Brain microvascular endothelial cell (primary cell): ENCODE measurements at regions not wholly inside any gene's neighbourhood (a gene's known extent, or its start where the extent isn't known, plus 50 kb on each side); places are given as distances from the start of the nearest gene placed in this dataset.

Experiments used
- DNase-seq: peaks from one replicate; pipeline ENCODE4 v3.0.0-alpha.2; 2020
- H3K27ac ChIP-seq: fragments of 250-450 bp; sonication (Bioruptor Pico); 2 replicates; pipeline ENCODE4 v1.5.1; 2020; ENCODE audit warnings: mild to moderate bottlenecking, moderate library complexity
- H3K27me3 ChIP-seq: fragments of 250-450 bp; sonication (Bioruptor Pico); replicated peaks from 2 replicates; pipeline ENCODE4 v1.5.1; 2020; ENCODE audit warnings: mild to moderate bottlenecking
- H3K36me3 ChIP-seq: fragments of 250-450 bp; sonication (Bioruptor Pico); replicated peaks from 2 replicates; pipeline ENCODE4 v1.5.1; 2020; ENCODE audit warnings: mild to moderate bottlenecking
- H3K4me3 ChIP-seq: 2 replicates; pipeline ENCODE4 v1.5.1; 2011; ENCODE audit warnings: low read depth, mild to moderate bottlenecking, control low read depth, low read length, moderate library complexity
- in situ Hi-C: cut with HindIII; loops from 2 replicates; pipeline ENCODE4 v1.10.0; 2017; ENCODE audit warnings: low sequenced_read_pairs, low pct_ligation_motif_present
- TF ChIP-seq, protein P1 (sequence below): IDR thresholded peaks from 2 replicates; pipeline ENCODE4 v1.5.1; 2011; ENCODE audit warnings: low read depth, mild to moderate bottlenecking, moderate library complexity, low read length, control low read depth, inconsistent platforms; ENCODE audit errors: missing control alignments

DNA sequence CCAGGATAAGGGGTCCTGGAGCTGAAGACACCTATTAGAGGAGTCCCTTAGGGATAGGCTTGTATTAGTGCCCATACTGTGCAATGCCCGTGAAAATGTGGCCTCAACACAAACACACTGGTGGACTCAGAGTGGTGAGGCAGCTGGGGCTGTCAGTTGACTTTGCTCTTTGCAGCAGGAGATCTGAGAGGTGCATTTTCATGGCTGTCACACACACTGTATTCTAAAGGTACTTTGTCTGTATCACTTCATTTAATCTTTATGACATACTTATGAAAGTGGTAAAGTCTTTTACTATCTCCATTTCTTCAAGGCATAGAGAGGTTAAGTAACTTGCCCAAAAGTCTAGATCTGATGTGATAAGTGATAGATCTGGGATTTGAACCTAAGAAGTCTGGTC is 55.1 kb upstream of the GCFC2 start:
- Histone ChIP-seq H3K27me3 (no peaks in the 10 kb centered on the region), H3K4me3 (no peak overlapping the region), H3K27ac (no peak overlapping the region), H3K36me3 (no peaks in the 10 kb centered on the region)
- TF ChIP-seq, protein P1, sequence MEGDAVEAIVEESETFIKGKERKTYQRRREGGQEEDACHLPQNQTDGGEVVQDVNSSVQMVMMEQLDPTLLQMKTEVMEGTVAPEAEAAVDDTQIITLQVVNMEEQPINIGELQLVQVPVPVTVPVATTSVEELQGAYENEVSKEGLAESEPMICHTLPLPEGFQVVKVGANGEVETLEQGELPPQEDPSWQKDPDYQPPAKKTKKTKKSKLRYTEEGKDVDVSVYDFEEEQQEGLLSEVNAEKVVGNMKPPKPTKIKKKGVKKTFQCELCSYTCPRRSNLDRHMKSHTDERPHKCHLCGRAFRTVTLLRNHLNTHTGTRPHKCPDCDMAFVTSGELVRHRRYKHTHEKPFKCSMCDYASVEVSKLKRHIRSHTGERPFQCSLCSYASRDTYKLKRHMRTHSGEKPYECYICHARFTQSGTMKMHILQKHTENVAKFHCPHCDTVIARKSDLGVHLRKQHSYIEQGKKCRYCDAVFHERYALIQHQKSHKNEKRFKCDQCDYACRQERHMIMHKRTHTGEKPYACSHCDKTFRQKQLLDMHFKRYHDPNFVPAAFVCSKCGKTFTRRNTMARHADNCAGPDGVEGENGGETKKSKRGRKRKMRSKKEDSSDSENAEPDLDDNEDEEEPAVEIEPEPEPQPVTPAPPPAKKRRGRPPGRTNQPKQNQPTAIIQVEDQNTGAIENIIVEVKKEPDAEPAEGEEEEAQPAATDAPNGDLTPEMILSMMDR = no peak
- in situ Hi-C loops = no loop called here
- no peak for DNase-seq

DNA sequence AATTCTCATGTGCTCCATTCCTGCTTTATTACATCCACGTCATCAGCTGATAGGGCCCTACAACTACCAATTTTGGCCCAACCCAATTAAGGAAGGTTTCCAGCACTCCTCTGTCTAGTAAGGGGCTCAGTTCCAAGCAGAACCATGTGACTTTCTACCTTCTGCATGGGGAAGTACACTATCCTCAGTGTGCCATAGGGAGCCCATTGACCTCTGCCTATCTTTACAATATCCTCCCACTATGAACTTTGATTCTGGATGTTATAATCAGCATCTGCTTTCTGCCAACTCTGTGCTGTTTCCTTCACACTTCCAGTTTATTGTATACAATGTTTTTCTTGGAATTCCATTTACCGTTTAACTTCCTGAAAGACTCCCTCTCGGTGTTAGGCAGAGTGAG is 53.9 kb upstream of the GCFC2 start:
- H3K27me3 ChIP-seq = no peaks in the 10 kb centered on the region

More for the DNA sequence above, 53.9 kb upstream of the GCFC2 start:
- Histone ChIP-seq H3K4me3 (no peak overlapping the region), H3K27ac (no peak overlapping the region), H3K36me3 (no peaks in the 10 kb centered on the region)
- TF ChIP-seq, protein P1 = no peak
- DNase-seq = no peak
- in situ Hi-C loops = no loop called here
